SK-N-SH treated with all-trans-retinoic acid at 6 μM for 48 hours (cell line): ENCODE measurements at regions not wholly inside any gene's neighbourhood (a gene's known extent, or its start where the extent isn't known, plus 50 kb on each side); places are given as distances from the start of the nearest gene placed in this dataset.

Experiments used
- ATAC-seq: fragments of 200-7000 bp; cut with Tn5 transposase; 3 replicates; pipeline ENCODE4 v1.9.1; 2020; ENCODE audit warnings: mild to moderate bottlenecking, moderate library complexity
- ARNTL ChIP-seq: fragments of 450-650 bp; formaldehyde crosslinking; IDR thresholded peaks from 2 replicates; pipeline ENCODE4 v1.5.0; 2020; ENCODE audit warnings: low read depth, mild to moderate bottlenecking, moderate library complexity, borderline replicate concordance
- CREB5 ChIP-seq: fragments of 250-450 bp; sonication (Bioruptor Pico); IDR thresholded peaks from 2 replicates; pipeline ENCODE4 v1.5.1; 2020; ENCODE audit warnings: low read depth, mild to moderate bottlenecking, moderate library complexity
- CSDC2 ChIP-seq: fragments of 250-450 bp; sonication (Bioruptor Pico); IDR thresholded peaks from 2 replicates; pipeline ENCODE4 v1.5.0; 2020; ENCODE audit warnings: mild to moderate bottlenecking, moderate library complexity
- CSRNP3 ChIP-seq: fragments of 250-450 bp; sonication (Bioruptor Pico); IDR thresholded peaks from 2 replicates; pipeline ENCODE4 v1.5.1; 2021; ENCODE audit warnings: mild to moderate bottlenecking, moderate library complexity
- ESRRG ChIP-seq: fragments of 250-450 bp; sonication (Bioruptor Pico); IDR thresholded peaks from 2 replicates; pipeline ENCODE4 v1.6.1; 2021; ENCODE audit warnings: mild to moderate bottlenecking
- GLIS3 ChIP-seq: fragments of 250-450 bp; sonication (Bioruptor Pico); IDR thresholded peaks from 2 replicates; pipeline ENCODE4 v1.5.0; 2020; ENCODE audit warnings: mild to moderate bottlenecking, moderate library complexity
- ISL1 ChIP-seq: fragments of 250-450 bp; sonication (Bioruptor Pico); IDR thresholded peaks from 2 replicates; pipeline ENCODE4 v2.1.2; 2022; ENCODE audit warnings: mild to moderate bottlenecking, moderate library complexity
- OSR1 ChIP-seq: fragments of 250-450 bp; sonication (Bioruptor Pico); IDR thresholded peaks from 2 replicates; pipeline ENCODE4 v1.8.0; 2022; ENCODE audit warnings: moderate library complexity, mild to moderate bottlenecking, inconsistent platforms
- PATZ1 ChIP-seq: fragments of 250-450 bp; sonication (Bioruptor Pico); IDR thresholded peaks from 2 replicates; pipeline ENCODE4 v1.8.0; 2020; ENCODE audit warnings: mild to moderate bottlenecking, moderate library complexity, borderline replicate concordance
- PPARA ChIP-seq: fragments of 250-450 bp; sonication (Bioruptor Pico); IDR thresholded peaks from 2 replicates; pipeline ENCODE4 v1.5.0; 2020; ENCODE audit warnings: mild to moderate bottlenecking, borderline replicate concordance
- RARB ChIP-seq: fragments of 250-450 bp; sonication (Bioruptor Pico); IDR thresholded peaks from 2 replicates; pipeline ENCODE4 v1.8.0; 2021; ENCODE audit warnings: mild to moderate bottlenecking, moderate library complexity
- SNAI2 ChIP-seq: fragments of 250-450 bp; sonication (Bioruptor Pico); IDR thresholded peaks from 2 replicates; pipeline ENCODE4 v1.5.0; 2020; ENCODE audit warnings: mild to moderate bottlenecking, moderate library complexity
- TCF4 ChIP-seq: fragments of 250-450 bp; sonication (Bioruptor Pico); IDR thresholded peaks from 2 replicates; pipeline ENCODE4 v1.8.0; 2021; ENCODE audit warnings: mild to moderate bottlenecking, moderate library complexity, borderline replicate concordance
- TSHZ2 ChIP-seq: fragments of 250-450 bp; sonication (Bioruptor Pico); IDR thresholded peaks from 2 replicates; pipeline ENCODE4 v1.5.0; 2020; ENCODE audit warnings: mild to moderate bottlenecking, moderate library complexity
- ZC3H10 ChIP-seq: fragments of 250-450 bp; sonication (Bioruptor Pico); IDR thresholded peaks from 2 replicates; pipeline ENCODE4 v1.5.1; 2021; ENCODE audit warnings: mild to moderate bottlenecking, moderate library complexity
- ZFP3 ChIP-seq: fragments of 250-450 bp; sonication (Bioruptor Pico); IDR thresholded peaks from 2 replicates; pipeline ENCODE4 v1.5.0; 2020; ENCODE audit warnings: mild to moderate bottlenecking, moderate library complexity
- ZFP30 ChIP-seq: fragments of 450-650 bp; formaldehyde crosslinking; IDR thresholded peaks from 2 replicates; pipeline ENCODE4 v1.5.0; 2022; ENCODE audit warnings: mild to moderate bottlenecking, moderate library complexity
- ZNF565 ChIP-seq: fragments of 450-650 bp; formaldehyde crosslinking; conservative IDR thresholded peaks from 2 replicates; pipeline ENCODE4 v1.5.0; 2020; ENCODE audit warnings: low read depth, mild to moderate bottlenecking, moderate library complexity
- ZNF70 ChIP-seq: fragments of 450-650 bp; formaldehyde crosslinking; IDR thresholded peaks from 2 replicates; pipeline ENCODE4 v1.5.0; 2020; ENCODE audit warnings: mild to moderate bottlenecking, moderate library complexity
- ZNF8 ChIP-seq: fragments of 450-650 bp; formaldehyde crosslinking; IDR thresholded peaks from 2 replicates; pipeline ENCODE4 v1.5.0; 2020; ENCODE audit warnings: mild to moderate bottlenecking, moderate library complexity
- TF ChIP-seq, protein P1 (sequence below): fragments of 250-450 bp; sonication (Bioruptor Pico); IDR thresholded peaks from 2 replicates; pipeline ENCODE4 v1.8.0; 2021; ENCODE audit warnings: low read depth, mild to moderate bottlenecking, moderate library complexity, borderline replicate concordance

DNA sequence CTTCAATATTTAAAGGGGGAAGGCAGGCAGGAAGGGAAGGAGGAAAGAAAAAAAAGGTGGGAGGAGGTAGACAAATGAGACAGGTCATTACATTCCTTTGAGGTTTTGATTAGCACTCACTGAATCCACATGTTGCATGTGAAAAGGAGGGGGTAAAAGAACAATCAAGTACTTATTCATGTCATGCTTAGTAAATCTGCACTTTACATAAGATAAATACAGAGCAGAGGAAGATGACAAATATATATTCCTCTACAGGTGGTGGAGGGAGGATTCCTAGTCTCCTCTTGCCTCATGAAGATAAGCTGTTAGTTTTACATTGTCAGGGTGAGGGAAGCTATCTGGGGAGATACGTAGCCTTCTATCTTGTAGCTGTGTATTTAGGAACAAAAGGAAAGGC is 1645.4 kb upstream of the SPRY2 start (continued):
- TF ChIP-seq PATZ1 (CRISPR knock-in tag) = no peak
- TF ChIP-seq OSR1 = no peak
- TF ChIP-seq ESRRG (CRISPR knock-in tag) = no peak
- TF ChIP-seq ISL1 (CRISPR knock-in tag) = no peak
- TF ChIP-seq PPARA = no peak
- no peak for TF ChIP-seq TSHZ2 (CRISPR knock-in tag)

- TF ChIP-seq TSHZ2 (CRISPR knock-in tag) (no peak), ZFP30 (CRISPR knock-in tag) (no peak), ARNTL (CRISPR knock-in tag) (no peak), CSRNP3 (CRISPR knock-in tag) (no peak), OSR1 (no peak), CSDC2 (CRISPR knock-in tag) (no peak), ZC3H10 (CRISPR knock-in tag) (no peak), SNAI2 (CRISPR knock-in tag) (no peak), ZNF70 (no peak), CREB5 (CRISPR knock-in tag) (no peak)
- no peak for ATAC-seq
These were observed 1616.2 kb upstream of the SPRY2 start for GRCh38 chr13:81957121-81957520.

DNA sequence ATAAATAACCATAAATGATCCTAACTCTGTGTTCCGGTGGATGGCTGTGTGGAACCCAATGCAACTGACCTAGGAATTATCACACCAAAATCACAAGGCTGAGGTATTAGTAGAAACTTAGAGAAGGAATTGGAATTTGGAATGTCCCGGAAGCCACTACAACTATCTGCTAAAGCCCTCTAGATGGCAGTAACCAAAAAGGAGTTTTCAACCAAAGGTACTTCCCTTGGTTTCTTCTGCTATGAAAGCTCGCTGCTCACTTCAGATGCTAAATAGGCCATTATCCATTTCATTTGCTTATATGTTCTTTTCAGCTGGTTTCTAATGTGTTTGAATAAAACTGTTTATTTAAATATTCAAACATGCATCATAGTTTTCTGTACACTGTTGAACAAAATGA is 1589.1 kb upstream of the SPRY2 start:
- peak; percentile 49; the same call in 1 of the 3 replicates for ATAC-seq
- TF ChIP-seq, protein P1, sequence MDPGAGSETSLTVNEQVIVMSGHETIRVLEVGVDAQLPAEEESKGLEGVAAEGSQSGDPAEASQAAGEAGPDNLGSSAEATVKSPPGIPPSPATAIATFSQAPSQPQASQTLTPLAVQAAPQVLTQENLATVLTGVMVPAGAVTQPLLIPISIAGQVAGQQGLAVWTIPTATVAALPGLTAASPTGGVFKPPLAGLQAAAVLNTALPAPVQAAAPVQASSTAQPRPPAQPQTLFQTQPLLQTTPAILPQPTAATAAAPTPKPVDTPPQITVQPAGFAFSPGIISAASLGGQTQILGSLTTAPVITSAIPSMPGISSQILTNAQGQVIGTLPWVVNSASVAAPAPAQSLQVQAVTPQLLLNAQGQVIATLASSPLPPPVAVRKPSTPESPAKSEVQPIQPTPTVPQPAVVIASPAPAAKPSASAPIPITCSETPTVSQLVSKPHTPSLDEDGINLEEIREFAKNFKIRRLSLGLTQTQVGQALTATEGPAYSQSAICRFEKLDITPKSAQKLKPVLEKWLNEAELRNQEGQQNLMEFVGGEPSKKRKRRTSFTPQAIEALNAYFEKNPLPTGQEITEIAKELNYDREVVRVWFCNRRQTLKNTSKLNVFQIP = no peak
- no peak for TF ChIP-seq RARB
- no peak for TF ChIP-seq ISL1 (CRISPR knock-in tag)
- TF ChIP-seq ESRRG (CRISPR knock-in tag) = no peak
- TF ChIP-seq ZNF70 = no peak
- no peak for TF ChIP-seq ZC3H10 (CRISPR knock-in tag)
- no peak for TF ChIP-seq TCF4
- TF ChIP-seq PPARA = no peak
- no peak for TF ChIP-seq PATZ1 (CRISPR knock-in tag)
- no peak for TF ChIP-seq ZNF8 (CRISPR knock-in tag)
- no peak for TF ChIP-seq SNAI2 (CRISPR knock-in tag)
- TF ChIP-seq ZFP30 (CRISPR knock-in tag) = no peak
- TF ChIP-seq ZFP3 (CRISPR knock-in tag) = no peak
- no peak for TF ChIP-seq ZNF565
- TF ChIP-seq GLIS3 (CRISPR knock-in tag) = no peak
- TF ChIP-seq OSR1 = no peak
